ENCODE measurements at regions not wholly inside any gene's neighbourhood (a gene's known extent, or its start where the extent isn't known, plus 50 kb on each side); places are given as distances from the start of the nearest gene placed in this dataset.

DNA sequence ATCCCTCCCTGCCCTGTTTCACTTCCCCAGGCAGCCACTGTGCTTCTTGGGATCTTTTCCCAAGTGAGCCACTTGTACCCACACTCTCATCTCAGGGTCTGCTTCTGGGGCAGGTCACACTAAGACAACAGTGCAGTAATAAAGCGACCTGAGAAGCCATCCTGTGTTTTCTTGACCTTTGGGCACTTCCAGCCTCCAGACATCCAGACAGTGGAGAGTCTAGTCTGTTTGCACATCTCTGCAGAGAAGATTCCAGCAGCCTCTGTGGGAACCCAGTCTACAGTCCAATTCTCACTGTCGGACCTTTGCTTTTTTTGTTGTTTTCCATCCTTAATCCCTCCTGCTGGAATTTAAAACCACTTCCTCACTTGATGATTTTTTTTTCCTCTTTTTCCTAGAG, 50.3 kb upstream of the ATP6AP2 start:
- TF ChIP-seq, protein P1, sequence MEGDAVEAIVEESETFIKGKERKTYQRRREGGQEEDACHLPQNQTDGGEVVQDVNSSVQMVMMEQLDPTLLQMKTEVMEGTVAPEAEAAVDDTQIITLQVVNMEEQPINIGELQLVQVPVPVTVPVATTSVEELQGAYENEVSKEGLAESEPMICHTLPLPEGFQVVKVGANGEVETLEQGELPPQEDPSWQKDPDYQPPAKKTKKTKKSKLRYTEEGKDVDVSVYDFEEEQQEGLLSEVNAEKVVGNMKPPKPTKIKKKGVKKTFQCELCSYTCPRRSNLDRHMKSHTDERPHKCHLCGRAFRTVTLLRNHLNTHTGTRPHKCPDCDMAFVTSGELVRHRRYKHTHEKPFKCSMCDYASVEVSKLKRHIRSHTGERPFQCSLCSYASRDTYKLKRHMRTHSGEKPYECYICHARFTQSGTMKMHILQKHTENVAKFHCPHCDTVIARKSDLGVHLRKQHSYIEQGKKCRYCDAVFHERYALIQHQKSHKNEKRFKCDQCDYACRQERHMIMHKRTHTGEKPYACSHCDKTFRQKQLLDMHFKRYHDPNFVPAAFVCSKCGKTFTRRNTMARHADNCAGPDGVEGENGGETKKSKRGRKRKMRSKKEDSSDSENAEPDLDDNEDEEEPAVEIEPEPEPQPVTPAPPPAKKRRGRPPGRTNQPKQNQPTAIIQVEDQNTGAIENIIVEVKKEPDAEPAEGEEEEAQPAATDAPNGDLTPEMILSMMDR (IDR thresholded peaks at IDR 0.05) = no peak

DNA sequence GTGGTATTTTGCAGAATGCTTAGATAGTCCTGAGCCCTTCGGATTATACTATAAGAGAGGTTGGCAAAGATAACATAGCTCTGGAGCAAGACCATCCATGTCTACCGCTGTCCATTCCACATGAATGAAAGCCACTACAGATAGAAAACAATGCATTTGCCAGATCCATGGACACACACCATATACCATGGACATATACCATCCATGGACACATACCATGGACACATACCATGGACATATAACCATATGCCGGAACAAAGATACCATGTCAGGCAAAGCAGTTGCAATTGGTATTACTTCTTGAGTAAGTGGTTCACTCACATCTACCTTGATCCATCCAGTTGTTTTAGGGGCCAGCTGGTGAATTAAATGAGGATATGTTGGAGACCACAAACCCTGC, 53.2 kb upstream of the ATP6AP2 start:
- TF ChIP-seq, protein P1 (IDR thresholded peaks at IDR 0.05) = no peak

DNA sequence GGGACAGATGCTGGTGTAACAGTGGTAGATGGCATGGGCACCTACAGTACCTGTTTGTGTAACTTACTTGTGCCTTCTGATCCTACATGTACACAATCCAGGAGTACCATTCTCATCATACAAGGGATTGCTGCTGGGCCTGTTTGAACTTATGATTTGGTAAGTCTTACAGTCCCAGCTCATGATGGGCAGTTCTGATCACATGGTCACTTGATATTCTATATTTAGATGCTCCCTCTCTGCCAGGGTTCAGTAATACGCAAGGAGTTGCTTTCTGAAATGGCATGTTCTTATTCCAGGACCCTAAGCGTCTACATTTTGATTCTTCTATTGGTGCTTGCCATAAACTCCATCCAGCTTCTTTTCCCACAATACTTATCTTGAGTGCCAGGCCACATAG, 54.4 kb upstream of the ATP6AP2 start:
- TF ChIP-seq, protein P1 (IDR thresholded peaks at IDR 0.05) = no peak

DNA sequence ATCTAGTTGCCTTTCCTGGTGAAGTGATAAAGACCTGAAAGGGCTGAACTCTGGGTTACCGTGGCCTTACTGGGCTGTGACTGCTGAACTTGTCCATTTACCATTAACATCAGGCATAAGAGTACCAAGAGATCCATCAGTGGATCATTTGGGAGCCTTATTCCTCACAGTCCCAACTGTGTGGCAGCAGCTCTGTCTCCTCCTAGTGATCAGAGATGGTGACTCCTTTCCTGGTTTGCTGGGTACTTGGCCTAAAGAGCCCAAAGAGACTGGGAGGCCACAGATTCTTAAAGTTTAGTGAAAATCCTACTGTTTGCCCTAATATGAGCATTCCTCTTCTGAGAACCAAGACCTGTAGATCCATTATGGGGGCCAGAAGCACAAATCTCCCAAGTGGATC, 56.3 kb upstream of the ATP6AP2 start:
- TF ChIP-seq, protein P1 (IDR thresholded peaks at IDR 0.05) = no peak

DNA sequence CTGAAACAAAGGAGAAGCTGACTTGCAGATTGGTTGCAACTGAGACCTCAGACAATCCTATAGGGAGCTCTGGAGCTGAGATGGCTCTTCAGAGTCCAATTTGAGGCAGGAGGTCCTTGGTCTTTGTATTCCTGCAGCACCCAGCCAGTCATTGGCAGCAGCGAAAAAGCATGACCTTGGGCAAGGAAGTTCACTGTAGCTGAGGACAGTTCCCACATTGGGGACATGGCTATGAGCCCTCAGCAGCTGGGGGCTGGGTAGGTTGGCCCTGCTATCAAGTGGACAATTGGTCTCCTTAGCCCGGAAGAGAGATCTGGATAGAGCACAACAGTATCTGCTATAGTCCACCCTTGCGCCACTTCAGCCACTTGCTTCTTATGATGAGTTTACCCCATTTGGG, 56.9 kb upstream of the ATP6AP2 start:
- TF ChIP-seq, protein P1 (IDR thresholded peaks at IDR 0.05) = no peak

DNA sequence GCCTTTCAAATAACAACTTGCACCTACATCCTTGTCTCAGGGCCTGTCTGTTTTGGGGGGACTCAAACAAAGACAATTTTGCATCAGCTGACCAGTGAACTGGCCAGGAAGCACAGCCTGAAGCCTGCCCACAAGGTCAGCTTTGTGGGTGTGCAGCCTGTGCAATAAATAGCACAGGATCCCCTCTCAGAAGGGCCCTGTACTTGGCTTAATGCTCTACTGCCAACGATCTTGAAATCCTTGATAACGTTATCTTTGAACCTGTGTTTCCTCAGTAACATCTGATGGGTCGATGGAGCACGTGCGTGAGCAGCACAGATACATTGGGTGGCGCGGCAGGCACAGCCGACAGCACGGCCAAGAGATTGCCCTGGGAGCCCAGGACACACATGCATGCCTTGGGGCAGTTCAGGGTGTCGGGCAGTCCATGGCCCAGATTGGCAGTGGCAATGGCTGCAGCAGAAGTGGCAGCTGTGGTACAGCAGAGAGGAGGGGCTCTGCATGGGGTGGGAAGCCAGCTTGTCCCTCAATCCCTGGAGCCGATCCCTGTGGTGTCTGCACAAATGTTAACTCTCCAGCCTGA, 58.8 kb upstream of the ATP6AP2 start:
- TF ChIP-seq, protein P1 (IDR thresholded peaks at IDR 0.05) = no peak

DNA sequence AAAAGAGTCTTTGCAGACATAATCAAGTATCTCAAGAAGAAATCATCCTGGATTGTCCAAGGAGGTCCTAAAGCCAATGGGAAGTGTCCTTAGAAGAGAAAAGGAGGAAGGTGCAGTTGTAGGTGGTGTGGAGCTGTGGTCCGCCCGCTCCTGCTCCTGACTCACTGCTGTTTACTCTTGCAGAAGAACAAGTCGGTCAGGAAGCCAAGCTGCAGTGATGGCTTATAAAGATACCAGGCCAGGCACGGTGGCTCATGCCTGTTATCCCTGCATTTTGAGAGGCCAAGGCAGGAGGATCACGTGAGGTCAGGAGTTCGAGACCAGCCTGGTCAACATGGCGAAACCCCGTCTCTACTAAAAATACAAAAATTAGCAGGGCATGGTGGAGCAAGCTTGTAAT, 66.4 kb upstream of the ATP6AP2 start:
- TF ChIP-seq, protein P1 (IDR thresholded peaks at IDR 0.05) = no peak

DNA sequence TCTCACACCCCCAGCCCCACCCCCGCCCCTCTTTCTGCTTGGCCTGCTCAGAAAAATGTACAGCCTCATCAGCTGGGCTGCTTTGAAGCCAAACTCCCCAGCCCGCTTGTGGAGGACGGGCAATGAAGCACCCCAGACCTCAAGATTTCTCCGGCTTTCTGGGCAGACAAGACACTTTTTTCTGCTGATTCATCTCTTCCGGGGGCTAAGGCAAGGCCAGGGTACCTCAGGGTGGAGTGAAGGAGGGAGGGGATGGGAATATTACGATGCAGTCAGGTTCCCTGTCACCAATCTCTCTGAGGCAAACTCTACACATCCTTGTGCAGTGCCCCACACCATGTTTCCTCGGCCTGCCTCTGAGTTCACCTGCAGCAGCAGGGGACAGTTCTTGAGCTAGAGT, 66.9 kb upstream of the ATP6AP2 start:
- TF ChIP-seq, protein P1 (IDR thresholded peaks at IDR 0.05) = no peak

All from LNCAP (cell line).